Lower leg skin (tissue), 3 donors: ENCODE measurements at regions not wholly inside any gene's neighbourhood (a gene's known extent, or its start where the extent isn't known, plus 50 kb on each side); places are given as distances from the start of the nearest gene placed in this dataset.

Experiments
- POLR2A ChIP-seq, 2 donors: fragments of 450-650 bp; IDR thresholded peaks; one replicate each; pipeline ENCODE4 v1.6.1; 2016 to 2017; ENCODE audit warnings: antibody characterized with exemption in 2 of 2, mild to moderate bottlenecking in 1 of 2, moderate library complexity in 1 of 2
- TF ChIP-seq, protein P1 (sequence below), 3 donors: fragments of 450-650 bp; IDR thresholded peaks; one replicate each; pipeline ENCODE4 v1.5.1; 2016; ENCODE audit warnings: antibody characterized with exemption in 3 of 3, mild to moderate bottlenecking in 3 of 3, moderate library complexity in 2 of 3

DNA sequence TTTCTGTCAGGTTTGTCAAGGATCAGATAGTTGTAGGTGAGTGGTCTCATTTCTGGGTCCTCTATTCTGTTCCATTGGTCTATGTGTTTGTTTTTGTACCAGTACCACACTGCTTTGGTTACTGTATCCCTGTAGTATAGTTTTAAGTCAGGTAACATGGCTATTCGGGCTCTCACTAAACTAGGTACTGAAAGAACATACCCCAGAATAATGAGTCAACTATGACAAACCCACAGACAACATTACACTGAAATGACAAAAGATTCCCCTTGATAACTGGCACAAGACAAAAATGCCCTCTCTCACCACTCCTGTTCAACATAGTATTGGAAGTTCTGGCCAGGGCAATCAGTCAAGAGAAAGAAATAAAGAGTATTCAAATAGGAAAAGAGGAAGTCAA lies 535.3 kb upstream of the CYLC2 start:
- no peak for TF ChIP-seq POLR2A (IDR thresholded peaks at IDR 0.05)
- TF ChIP-seq, protein P1, sequence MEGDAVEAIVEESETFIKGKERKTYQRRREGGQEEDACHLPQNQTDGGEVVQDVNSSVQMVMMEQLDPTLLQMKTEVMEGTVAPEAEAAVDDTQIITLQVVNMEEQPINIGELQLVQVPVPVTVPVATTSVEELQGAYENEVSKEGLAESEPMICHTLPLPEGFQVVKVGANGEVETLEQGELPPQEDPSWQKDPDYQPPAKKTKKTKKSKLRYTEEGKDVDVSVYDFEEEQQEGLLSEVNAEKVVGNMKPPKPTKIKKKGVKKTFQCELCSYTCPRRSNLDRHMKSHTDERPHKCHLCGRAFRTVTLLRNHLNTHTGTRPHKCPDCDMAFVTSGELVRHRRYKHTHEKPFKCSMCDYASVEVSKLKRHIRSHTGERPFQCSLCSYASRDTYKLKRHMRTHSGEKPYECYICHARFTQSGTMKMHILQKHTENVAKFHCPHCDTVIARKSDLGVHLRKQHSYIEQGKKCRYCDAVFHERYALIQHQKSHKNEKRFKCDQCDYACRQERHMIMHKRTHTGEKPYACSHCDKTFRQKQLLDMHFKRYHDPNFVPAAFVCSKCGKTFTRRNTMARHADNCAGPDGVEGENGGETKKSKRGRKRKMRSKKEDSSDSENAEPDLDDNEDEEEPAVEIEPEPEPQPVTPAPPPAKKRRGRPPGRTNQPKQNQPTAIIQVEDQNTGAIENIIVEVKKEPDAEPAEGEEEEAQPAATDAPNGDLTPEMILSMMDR (IDR thresholded peaks at IDR 0.05), result no peak
